Neuronal stem cell (in vitro differentiated cells): ENCODE measurements at regions not wholly inside any gene's neighbourhood (a gene's known extent, or its start where the extent isn't known, plus 50 kb on each side); places are given as distances from the start of the nearest gene placed in this dataset.

ENCODE experiments used
- DNase-seq: peaks from one replicate; pipeline ENCODE4 v3.0.0-alpha.2; 2013; ENCODE audit warnings: low spot score
- H2AFZ ChIP-seq: one replicate; pipeline ENCODE4 v1.6.1; 2013; ENCODE audit warnings: mild to moderate bottlenecking, low read length, inconsistent platforms
- H2AK5ac ChIP-seq: 2 replicates; pipeline ENCODE4 v1.6.1; 2013; ENCODE audit warnings: low read depth, mild to moderate bottlenecking, inconsistent platforms, low read length, moderate library complexity, mixed read lengths
- H2BK120ac ChIP-seq: 2 replicates; pipeline ENCODE4 v1.6.1; 2013; ENCODE audit warnings: low read depth, mild to moderate bottlenecking, inconsistent platforms, low read length, moderate library complexity, mixed read lengths
- H2BK12ac ChIP-seq: one replicate; pipeline ENCODE4 v1.6.1; 2013; ENCODE audit warnings: low read length, inconsistent platforms
- H2BK15ac ChIP-seq: 2 replicates; pipeline ENCODE4 v1.6.1; 2013; ENCODE audit warnings: mild to moderate bottlenecking, low read length, inconsistent platforms, mixed read lengths
- H2BK5ac ChIP-seq: one replicate; pipeline ENCODE4 v1.6.1; 2013; ENCODE audit warnings: inconsistent platforms, mild to moderate bottlenecking, low read length, moderate library complexity
- H3K14ac ChIP-seq: one replicate; pipeline ENCODE4 v1.6.1; 2013; ENCODE audit warnings: low read length, inconsistent platforms
- H3K18ac ChIP-seq: 2 replicates; pipeline ENCODE4 v1.6.1; 2013; ENCODE audit warnings: low read length, inconsistent platforms
- H3K23ac ChIP-seq: 2 replicates; pipeline ENCODE4 v1.6.1; 2013; ENCODE audit warnings: low read depth, mild to moderate bottlenecking, mixed read lengths, low read length, inconsistent platforms; ENCODE audit not compliant: poor library complexity
- H3K27ac ChIP-seq: replicated peaks from 3 replicates; pipeline ENCODE4 v1.5.1; 2013; ENCODE audit warnings: low read length, inconsistent platforms
- H3K27me3 ChIP-seq, 3 experiments: 2 replicates each; pipeline ENCODE4 v1.6.1; 2013; ENCODE audit warnings: low read length in 3 of 3, mild to moderate bottlenecking in 2 of 3, inconsistent platforms in 1 of 3, low read depth in 1 of 3, mixed read lengths in 1 of 3, moderate library complexity in 1 of 3; ENCODE audit not compliant: control insufficient read depth in 3 of 3, insufficient read depth in 3 of 3
- H3K36me3 ChIP-seq, 2 donors: replicated peaks in 1 of 2; 2 replicates each; pipeline ENCODE4 v1.6.1; 2013; ENCODE audit warnings: low read length in 2 of 2; ENCODE audit not compliant: control insufficient read depth in 2 of 2, insufficient read depth in 2 of 2
- H3K4ac ChIP-seq: 2 replicates; pipeline ENCODE4 v1.6.1; 2013; ENCODE audit warnings: inconsistent platforms, mild to moderate bottlenecking, low read length, moderate library complexity
- H3K4me1 ChIP-seq, 2 donors: 1 replicate in 1 of 2; 2 replicates in 1 of 2; pipeline ENCODE4 v1.6.1; 2013; ENCODE audit warnings: low read length in 2 of 2, low read depth in 1 of 2; ENCODE audit not compliant: control insufficient read depth in 2 of 2, insufficient read depth in 1 of 2
- H3K4me2 ChIP-seq: one replicate; pipeline ENCODE4 v1.6.1; 2013; ENCODE audit warnings: mild to moderate bottlenecking, low read length, inconsistent platforms; ENCODE audit not compliant: insufficient read depth, poor library complexity, severe bottlenecking
- H3K4me3 ChIP-seq, 2 donors: 2 replicates each; pipeline ENCODE4 v1.5.1; 2013; ENCODE audit warnings: low read length in 2 of 2, mild to moderate bottlenecking in 2 of 2, inconsistent platforms in 1 of 2, moderate library complexity in 1 of 2
- H3K79me1 ChIP-seq: one replicate; pipeline ENCODE4 v1.6.1; 2013; ENCODE audit warnings: low read depth, mild to moderate bottlenecking, inconsistent platforms, low read length, moderate library complexity
- H3K9ac ChIP-seq: one replicate; pipeline ENCODE4 v1.6.1; 2013; ENCODE audit warnings: mild to moderate bottlenecking, low read depth, low read length, inconsistent platforms; ENCODE audit not compliant: poor library complexity
- H3K9me3 ChIP-seq, 2 donors: replicated peaks in 1 of 2; 2 replicates each; pipeline versions ENCODE3 to v1.6.1; 2013; ENCODE audit warnings: low read length in 2 of 2, mild to moderate bottlenecking in 2 of 2, inconsistent platforms in 1 of 2, low read depth in 1 of 2, mixed read lengths in 1 of 2, moderate library complexity in 1 of 2; ENCODE audit not compliant: control insufficient read depth in 2 of 2, insufficient read depth in 1 of 2
- H4K8ac ChIP-seq: one replicate; pipeline ENCODE4 v1.6.1; 2013; ENCODE audit warnings: low read depth, mild to moderate bottlenecking, inconsistent platforms, low read length, moderate library complexity
- H4K91ac ChIP-seq: one replicate; pipeline ENCODE4 v1.6.1; 2013; ENCODE audit warnings: low read length, low read depth, mild to moderate bottlenecking, inconsistent platforms; ENCODE audit not compliant: poor library complexity
- WGBS, 2 donors: extraction: QIAGEN DNeasy Blood & Tissue Kit; methylation state at CpG; one replicate each; pipeline ENCODE4 v1.1.7; 2013; ENCODE audit warnings: missing lambda C conversion rate in 2 of 2, mixed read lengths in 1 of 2; ENCODE audit not compliant: insufficient read length in 2 of 2, insufficient replicate concordance in 1 of 2; ENCODE audit errors: extremely low coverage in 2 of 2; 5-methylcytosine and 5-hydroxymethylcytosine counted together

DNA sequence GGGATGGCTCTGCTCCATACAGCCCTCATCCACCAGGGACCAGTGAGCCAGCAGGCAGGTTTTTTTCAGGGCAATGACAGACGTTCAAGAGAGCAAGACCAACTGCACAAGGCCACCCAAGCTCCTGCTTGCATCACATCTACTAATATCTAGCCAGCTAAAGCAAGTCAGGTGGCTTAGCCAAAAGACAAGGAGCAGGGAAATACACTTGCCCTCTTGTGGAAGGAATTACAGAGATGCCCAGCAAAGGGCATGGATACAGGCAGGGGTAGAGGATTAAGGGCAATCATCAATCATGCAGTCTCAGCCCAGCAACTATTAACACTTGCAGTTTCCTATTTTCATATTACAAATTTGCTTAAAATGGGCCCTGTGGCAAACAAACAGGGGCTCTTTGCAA lies 81.5 kb upstream of the NTRK3 start:
- no peak overlapping the region for H3K27ac ChIP-seq
- H3K79me1 ChIP-seq = no peaks in the 10 kb centered on the region
- H2BK5ac ChIP-seq = no peak overlapping the region
- H2AFZ ChIP-seq = no peak overlapping the region
- no peak overlapping the region for H2BK15ac ChIP-seq
- H3K9me3 ChIP-seq = no peaks in the 10 kb centered on the region
- H2AK5ac ChIP-seq = no peak overlapping the region
- no peaks in the 10 kb centered on the region for H3K36me3 ChIP-seq
- no peak overlapping the region for H3K4ac ChIP-seq
- no peak for DNase-seq
- no peak overlapping the region for H3K4me3 ChIP-seq
- H4K91ac ChIP-seq = no peak overlapping the region
- no CpG with 5 or more reads among the region's 1 CpG for WGBS, 2 donors
- H3K9ac ChIP-seq = no peak overlapping the region
- H4K8ac ChIP-seq = no peak overlapping the region
- no peak overlapping the region for H3K23ac ChIP-seq
- H3K4me1 ChIP-seq = no peaks in the 10 kb centered on the region
- H3K27me3 ChIP-seq = no peaks in the 10 kb centered on the region
- no peak overlapping the region for H3K14ac ChIP-seq
- H3K18ac ChIP-seq = no peak overlapping the region
- no peak overlapping the region for H3K4me2 ChIP-seq
- H2BK120ac ChIP-seq = no peak overlapping the region
- H2BK12ac ChIP-seq = no peak overlapping the region

DNA sequence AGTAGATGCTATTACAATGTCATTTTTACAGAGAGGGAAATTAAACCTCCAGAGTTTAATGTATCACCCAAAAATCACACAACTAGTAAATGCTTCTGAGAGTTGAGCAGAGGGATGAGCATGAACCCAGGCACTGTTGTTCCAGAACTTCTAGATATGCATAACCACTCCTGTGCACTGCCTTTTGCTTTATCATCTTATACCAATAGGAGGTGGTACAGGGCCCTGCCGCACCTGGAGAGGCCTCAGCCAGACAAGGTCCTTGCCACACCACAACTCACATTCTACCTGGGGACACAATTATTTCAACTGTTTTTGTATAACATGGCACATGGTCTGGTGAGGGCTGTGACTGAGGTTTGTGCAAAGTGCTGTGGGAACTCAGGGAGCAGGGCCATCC lies 78.5 kb upstream of the NTRK3 start:
- Histone ChIP-seq H3K27ac (no peak overlapping the region), H3K18ac (no peak overlapping the region), H2BK12ac (no peak overlapping the region), H3K4me3 (no peak overlapping the region), H3K4me2 (no peak overlapping the region), H2BK120ac (no peak overlapping the region), H4K8ac (no peak overlapping the region), H4K91ac (no peak overlapping the region), H3K4me1 (no peaks in the 10 kb centered on the region), H3K27me3 (no peaks in the 10 kb centered on the region), H3K9ac (no peak overlapping the region), H3K4ac (no peak overlapping the region), H2BK15ac (no peak overlapping the region), H2AFZ (no peak overlapping the region), H3K36me3 (no peaks in the 10 kb centered on the region), H3K79me1 (no peaks in the 10 kb centered on the region), H3K14ac (no peak overlapping the region), H2BK5ac (no peak overlapping the region), H3K23ac (no peak overlapping the region), H3K9me3 (no peaks in the 10 kb centered on the region), H2AK5ac (no peak overlapping the region)
- no peak for DNase-seq
- WGBS, 2 donors = no CpG with 5 or more reads among the region's 1 CpG

DNA sequence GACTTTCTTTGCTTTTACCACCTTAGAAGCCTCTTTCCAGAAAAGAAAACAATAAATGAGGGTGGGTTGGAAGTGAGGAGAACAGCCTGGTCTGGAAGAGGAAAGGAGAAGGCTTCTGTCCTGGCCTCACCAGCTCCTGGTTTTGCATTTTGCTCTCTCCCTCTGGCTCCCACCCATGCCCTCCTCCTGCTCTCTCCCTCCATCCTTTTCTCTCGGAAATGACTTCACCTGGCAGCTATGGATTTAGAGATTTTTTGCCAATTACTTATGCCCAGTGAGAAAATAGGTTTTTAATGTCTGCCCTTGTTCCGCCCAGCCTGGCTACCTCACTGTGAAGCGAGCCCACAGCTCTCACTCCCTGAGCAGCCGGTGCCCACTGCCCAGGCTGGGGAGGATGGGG lies 77.9 kb upstream of the NTRK3 start:
- no peak overlapping the region for H3K4me3 ChIP-seq
- H3K9ac ChIP-seq = peak overlapping the region; percentile 10
- peak overlapping the region; percentile 59 for H3K23ac ChIP-seq
- H4K91ac ChIP-seq = no peak overlapping the region
- no CpG with 5 or more reads among the region's 4 CpGs for WGBS, 2 donors
- no peak overlapping the region for H3K18ac ChIP-seq
- no peak overlapping the region for H2BK5ac ChIP-seq
- no peak overlapping the region for H2BK12ac ChIP-seq
- H3K79me1 ChIP-seq = no peaks in the 10 kb centered on the region
- no peak overlapping the region for H2AK5ac ChIP-seq
- no peak overlapping the region for H2AFZ ChIP-seq
- no peak for DNase-seq
- H2BK15ac ChIP-seq = no peak overlapping the region
- H3K27ac ChIP-seq = no peak overlapping the region
- H3K4ac ChIP-seq = no peak overlapping the region
- no peak overlapping the region for H3K4me2 ChIP-seq
- H3K4me1 ChIP-seq = no peaks in the 10 kb centered on the region
- H3K9me3 ChIP-seq = no peaks in the 10 kb centered on the region
- no peak overlapping the region for H3K14ac ChIP-seq
- no peak overlapping the region for H2BK120ac ChIP-seq
- no peaks in the 10 kb centered on the region for H3K27me3 ChIP-seq
- no peaks in the 10 kb centered on the region for H3K36me3 ChIP-seq
- no peak overlapping the region for H4K8ac ChIP-seq

DNA sequence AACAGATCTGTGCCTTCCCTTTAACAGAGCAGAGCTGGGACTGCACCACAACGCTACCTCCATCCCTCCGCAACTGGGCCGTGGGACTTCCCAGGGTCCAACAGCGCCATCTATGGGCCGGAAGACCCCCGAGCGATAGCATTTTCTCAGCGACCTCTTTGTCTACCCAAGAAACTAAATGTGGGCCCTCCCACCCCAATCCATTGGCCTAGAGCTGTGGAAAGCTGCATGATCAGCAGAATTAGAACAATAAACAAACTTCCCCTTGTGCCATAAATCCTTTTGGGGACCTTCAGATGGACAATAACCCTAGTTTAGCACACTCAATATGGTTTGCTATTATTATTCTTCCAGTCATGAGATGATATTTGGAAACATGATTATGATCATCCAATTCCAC lies 74.8 kb upstream of the NTRK3 start:
- H3K9ac ChIP-seq = no peak overlapping the region
- no peaks in the 10 kb centered on the region for H3K79me1 ChIP-seq
- no peak overlapping the region for H3K4ac ChIP-seq
- no peak overlapping the region for H2BK5ac ChIP-seq
- H3K4me3 ChIP-seq = no peak overlapping the region
- no peak overlapping the region for H3K27ac ChIP-seq
- no CpG with 5 or more reads among the region's 8 CpGs for WGBS, 2 donors
- no peak overlapping the region for H4K91ac ChIP-seq
- H3K14ac ChIP-seq = no peak overlapping the region
- no peak overlapping the region for H2BK15ac ChIP-seq
- DNase-seq = peak; percentile 70
- H3K23ac ChIP-seq = no peak overlapping the region
- peak overlapping the region; percentile 9 for H2AFZ ChIP-seq
- H3K18ac ChIP-seq = no peak overlapping the region
- no peak overlapping the region for H2AK5ac ChIP-seq
- H2BK12ac ChIP-seq = no peak overlapping the region
- no peak overlapping the region for H4K8ac ChIP-seq
- no peak overlapping the region for H2BK120ac ChIP-seq
- H3K4me1 ChIP-seq = no peaks in the 10 kb centered on the region
- no peak overlapping the region for H3K4me2 ChIP-seq
- H3K9me3 ChIP-seq = no peaks in the 10 kb centered on the region
- no peaks in the 10 kb centered on the region for H3K36me3 ChIP-seq
- no peaks in the 10 kb centered on the region for H3K27me3 ChIP-seq
